ENCODE measurements at regions not wholly inside any gene's neighbourhood (a gene's known extent, or its start where the extent isn't known, plus 50 kb on each side); places are given as distances from the start of the nearest gene placed in this dataset.
"Not testable (repeated sequence)": the region's sequence is repeated elsewhere in the genome, so short reads cannot be mapped to it uniquely, and the experiment has no call there.

GRCh38 chr20:11509776-11510175 lies 407.9 kb upstream of the BTBD3 start:
- no peaks in the 10 kb centered on the region for H3K36me3 Mint-ChIP-seq (ENCODE audit: low read depth)
- ChIA-PET POLR2A (no interaction called here), CTCF (no interaction called here)
- H3K27ac Mint-ChIP-seq, result no peak overlapping the region
- TF ChIP-seq CTCF (IDR thresholded peaks at IDR 0.05), result no peak
- H3K27me3 Mint-ChIP-seq, result no peaks in the 10 kb centered on the region
- no peak for DNase-seq
- H3K4me1 Mint-ChIP-seq (ENCODE audit: low read depth), result no peaks in the 10 kb centered on the region
- no peak overlapping the region for H3K4me3 ChIP-seq (ENCODE audit: low read length)
- H3K4me1 ChIP-seq (ENCODE audit: insufficient read depth, low read length), result no peaks in the 10 kb centered on the region
- H3K27ac ChIP-seq (ENCODE audit: low read depth in 1 of 2, low read length in 2 of 2), result no peak overlapping the region
- H3K9me3 ChIP-seq (ENCODE audit: control insufficient read depth in 1 of 2, insufficient read depth in 1 of 2, low read length in 2 of 2), result no peaks in the 10 kb centered on the region
- no peak overlapping the region for H3K4me3 Mint-ChIP-seq
- ATAC-seq (ENCODE audit: poor library complexity), result no peak
- intact Hi-C loops (cut with DNase I, micrococcal nuclease), result no loop called here
- H3K9me3 Mint-ChIP-seq, result peaks cover 16% of the 10 kb centered on the region
- no peaks in the 10 kb centered on the region for H3K27me3 ChIP-seq (ENCODE audit: control insufficient read depth in 1 of 2, insufficient read depth in 2 of 2, low read length in 2 of 2)
- no peaks in the 10 kb centered on the region for H3K36me3 ChIP-seq (ENCODE audit: insufficient read depth, low read length)

GRCh38 chr20:11511821-11512220 lies 405.9 kb upstream of the BTBD3 start:
- H3K4me1 Mint-ChIP-seq (ENCODE audit: low read depth), result no peaks in the 10 kb centered on the region
- POLR2A ChIA-PET, result no interaction called here
- H3K27ac ChIP-seq (ENCODE audit: low read depth in 1 of 2, low read length in 2 of 2), result no peak overlapping the region
- no peaks in the 10 kb centered on the region for H3K4me1 ChIP-seq (ENCODE audit: insufficient read depth, low read length)
- H3K27ac Mint-ChIP-seq, result no peak overlapping the region
- no peaks in the 10 kb centered on the region for H3K9me3 ChIP-seq (ENCODE audit: control insufficient read depth in 1 of 2, insufficient read depth in 1 of 2, low read length in 2 of 2)
- ATAC-seq (ENCODE audit: poor library complexity), result no peak
- H3K9me3 Mint-ChIP-seq, result peaks cover 10% of the 10 kb centered on the region
- DNase-seq, result no peak
- H3K4me3 Mint-ChIP-seq, result no peak overlapping the region
- no peaks in the 10 kb centered on the region for H3K27me3 Mint-ChIP-seq
- no peaks in the 10 kb centered on the region for H3K27me3 ChIP-seq (ENCODE audit: control insufficient read depth in 1 of 2, insufficient read depth in 2 of 2, low read length in 2 of 2)
- intact Hi-C loops (cut with DNase I, micrococcal nuclease), result no loop called here
- CTCF ChIA-PET, result no interaction called here
- H3K36me3 Mint-ChIP-seq (ENCODE audit: low read depth), result no peaks in the 10 kb centered on the region
- H3K36me3 ChIP-seq (ENCODE audit: insufficient read depth, low read length), result no peaks in the 10 kb centered on the region
- no peak overlapping the region for H3K4me3 ChIP-seq (ENCODE audit: low read length)
- no peak for TF ChIP-seq CTCF (IDR thresholded peaks at IDR 0.05)

- H3K4me1 ChIP-seq (ENCODE audit: insufficient read depth, low read length); H3K27ac ChIP-seq (ENCODE audit: low read depth in 1 of 2, low read length in 2 of 2); H3K4me3 ChIP-seq (ENCODE audit: low read length); H3K27me3 ChIP-seq (ENCODE audit: control insufficient read depth in 1 of 2, insufficient read depth in 2 of 2, low read length in 2 of 2); H3K27me3 Mint-ChIP-seq; H3K4me1 Mint-ChIP-seq (ENCODE audit: low read depth); H3K27ac Mint-ChIP-seq; ATAC-seq (ENCODE audit: poor library complexity); H3K9me3 ChIP-seq (ENCODE audit: control insufficient read depth in 1 of 2, insufficient read depth in 1 of 2, low read length in 2 of 2); DNase-seq; POLR2A ChIA-PET; H3K4me3 Mint-ChIP-seq; H3K9me3 Mint-ChIP-seq; H3K36me3 Mint-ChIP-seq (ENCODE audit: low read depth); H3K36me3 ChIP-seq (ENCODE audit: insufficient read depth, low read length); intact Hi-C loops (cut with DNase I, micrococcal nuclease): not testable (repeated sequence)
- CTCF ChIA-PET, result interaction anchor here (0.6 kb wide), 1 partner anchor 36 kb away, joined by 3 read pairs; no protein-coding TSS in a partner anchor
Measured at GRCh38 chr20:11513241-11513745, 404.4 kb upstream of the BTBD3 start.

- H3K36me3 ChIP-seq (ENCODE audit: insufficient read depth, low read length), result no peaks in the 10 kb centered on the region
- Mint-ChIP-seq H3K4me3 (no peak overlapping the region), H3K27ac (no peak overlapping the region), H3K27me3 (no peaks in the 10 kb centered on the region), H3K9me3 (peaks cover 4% of the 10 kb centered on the region), H3K4me1 (ENCODE audit: low read depth) (no peaks in the 10 kb centered on the region), H3K36me3 (ENCODE audit: low read depth) (no peaks in the 10 kb centered on the region)
- intact Hi-C loops (cut with DNase I, micrococcal nuclease), result no loop called here
- no peaks in the 10 kb centered on the region for H3K4me1 ChIP-seq (ENCODE audit: insufficient read depth, low read length)
- CTCF ChIA-PET, result no interaction called here
- no peaks in the 10 kb centered on the region for H3K9me3 ChIP-seq (ENCODE audit: control insufficient read depth in 1 of 2, insufficient read depth in 1 of 2, low read length in 2 of 2)
- TF ChIP-seq CTCF (IDR thresholded peaks at IDR 0.05), result no peak
- no peak overlapping the region for H3K4me3 ChIP-seq (ENCODE audit: low read length)
- no peak overlapping the region for H3K27ac ChIP-seq (ENCODE audit: low read depth in 1 of 2, low read length in 2 of 2)
- no peaks in the 10 kb centered on the region for H3K27me3 ChIP-seq (ENCODE audit: control insufficient read depth in 1 of 2, insufficient read depth in 2 of 2, low read length in 2 of 2)
- no peak for ATAC-seq (ENCODE audit: poor library complexity)
- POLR2A ChIA-PET, result no interaction called here
- no peak for DNase-seq
Measured at GRCh38 chr20:11516448-11516847, 401.2 kb upstream of the BTBD3 start.

Measured in CD4-positive, alpha-beta T cell (primary cell).